Mucosa of descending colon (tissue), 3 donors: ENCODE measurements at regions not wholly inside any gene's neighbourhood (a gene's known extent, or its start where the extent isn't known, plus 50 kb on each side); places are given as distances from the start of the nearest gene placed in this dataset.

Experiments
- ATAC-seq: fragments of 200-7000 bp; cut with Tn5 transposase; one replicate; pipeline ENCODE4 v1.9.1; 2020; ENCODE audit warnings: mild to moderate bottlenecking, moderate library complexity
- DNase-seq, 3 donors: peaks; one replicate each; pipeline ENCODE4 v3.0.0-alpha.2; 2020
- H3K36me3 ChIP-seq: fragments of 200-600 bp; one replicate; pipeline ENCODE4 v1.8.0; 2021; ENCODE audit warnings: low read depth, mild to moderate bottlenecking
- H3K4me1 ChIP-seq: fragments of 200-600 bp; one replicate; pipeline ENCODE4 v1.8.0; 2021; ENCODE audit warnings: low read depth, mild to moderate bottlenecking
- H3K4me3 ChIP-seq: fragments of 200-600 bp; one replicate; pipeline ENCODE4 v1.8.0; 2021; ENCODE audit warnings: mild to moderate bottlenecking
- H3K9me3 ChIP-seq: fragments of 200-600 bp; one replicate; pipeline ENCODE4 v1.8.0; 2021; ENCODE audit warnings: mild to moderate bottlenecking
- intact Hi-C, 2 donors: fragments of 100-400 bp; cut with DNase I in 1 of 2; cut with micrococcal nuclease in 1 of 2; formaldehyde crosslinking; loops; one replicate each; pipeline versions ENCODE4 v1.11.0 to v1.11.1; 2022; cut with DNase I, micrococcal nuclease
- TF ChIP-seq, protein P1 (sequence below): fragments of 200-600 bp; IDR thresholded peaks from one replicate; pipeline ENCODE4 v1.8.0; 2022; ENCODE audit warnings: antibody characterized with exemption, mild to moderate bottlenecking
- donor health status: DM: no; HTN: no; CAD: no; lungs with moderate emphysema.
- donor health status: DM: no; HTN: no; CAD: no.
- donor health status: DM: no; HTN: yes; CAD: no.

DNA sequence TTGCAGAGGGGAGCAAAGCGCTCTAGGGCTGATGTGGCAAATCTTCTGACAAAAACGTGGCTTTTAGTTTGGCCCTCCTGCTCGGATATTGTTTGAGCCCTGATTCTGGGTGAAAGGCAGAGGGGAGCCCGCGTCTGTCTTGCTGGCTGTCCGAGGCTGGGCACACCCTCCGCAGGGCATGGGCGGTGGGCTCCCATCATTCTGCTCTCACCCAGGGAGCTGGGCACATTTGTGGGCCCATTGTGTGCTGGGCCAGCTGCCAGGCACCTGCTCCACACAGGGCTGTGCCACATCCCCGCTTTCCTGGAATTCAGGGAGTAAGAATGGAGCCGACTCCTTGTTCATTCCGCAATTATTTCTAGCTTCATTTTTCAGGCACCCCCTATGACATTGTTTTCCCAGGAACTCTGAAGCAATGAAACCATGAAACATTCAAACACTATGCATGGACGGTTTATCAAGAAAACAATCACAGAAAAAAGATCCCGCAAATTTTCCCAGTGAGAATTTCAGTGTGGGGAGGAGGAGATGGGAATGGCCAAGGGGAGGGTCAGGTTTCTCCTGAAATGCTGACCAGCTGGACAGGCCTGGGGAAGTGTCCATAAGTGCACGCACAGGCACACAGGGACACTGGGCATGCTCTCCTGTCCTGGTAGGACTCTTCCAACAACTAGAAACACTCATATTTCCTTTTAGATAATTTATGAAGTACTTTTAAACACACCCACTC lies 341.1 kb downstream of the CXCL12 start:
- TF ChIP-seq, protein P1, sequence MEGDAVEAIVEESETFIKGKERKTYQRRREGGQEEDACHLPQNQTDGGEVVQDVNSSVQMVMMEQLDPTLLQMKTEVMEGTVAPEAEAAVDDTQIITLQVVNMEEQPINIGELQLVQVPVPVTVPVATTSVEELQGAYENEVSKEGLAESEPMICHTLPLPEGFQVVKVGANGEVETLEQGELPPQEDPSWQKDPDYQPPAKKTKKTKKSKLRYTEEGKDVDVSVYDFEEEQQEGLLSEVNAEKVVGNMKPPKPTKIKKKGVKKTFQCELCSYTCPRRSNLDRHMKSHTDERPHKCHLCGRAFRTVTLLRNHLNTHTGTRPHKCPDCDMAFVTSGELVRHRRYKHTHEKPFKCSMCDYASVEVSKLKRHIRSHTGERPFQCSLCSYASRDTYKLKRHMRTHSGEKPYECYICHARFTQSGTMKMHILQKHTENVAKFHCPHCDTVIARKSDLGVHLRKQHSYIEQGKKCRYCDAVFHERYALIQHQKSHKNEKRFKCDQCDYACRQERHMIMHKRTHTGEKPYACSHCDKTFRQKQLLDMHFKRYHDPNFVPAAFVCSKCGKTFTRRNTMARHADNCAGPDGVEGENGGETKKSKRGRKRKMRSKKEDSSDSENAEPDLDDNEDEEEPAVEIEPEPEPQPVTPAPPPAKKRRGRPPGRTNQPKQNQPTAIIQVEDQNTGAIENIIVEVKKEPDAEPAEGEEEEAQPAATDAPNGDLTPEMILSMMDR, result no peak
- intact Hi-C loops, result no loop called here
- DNase-seq (no peak), ATAC-seq (no peak)
- Histone ChIP-seq H3K4me1 (no peaks in the 10 kb centered on the region), H3K36me3 (no peaks in the 10 kb centered on the region), H3K9me3 (no peaks in the 10 kb centered on the region), H3K4me3 (no peak overlapping the region)

DNA sequence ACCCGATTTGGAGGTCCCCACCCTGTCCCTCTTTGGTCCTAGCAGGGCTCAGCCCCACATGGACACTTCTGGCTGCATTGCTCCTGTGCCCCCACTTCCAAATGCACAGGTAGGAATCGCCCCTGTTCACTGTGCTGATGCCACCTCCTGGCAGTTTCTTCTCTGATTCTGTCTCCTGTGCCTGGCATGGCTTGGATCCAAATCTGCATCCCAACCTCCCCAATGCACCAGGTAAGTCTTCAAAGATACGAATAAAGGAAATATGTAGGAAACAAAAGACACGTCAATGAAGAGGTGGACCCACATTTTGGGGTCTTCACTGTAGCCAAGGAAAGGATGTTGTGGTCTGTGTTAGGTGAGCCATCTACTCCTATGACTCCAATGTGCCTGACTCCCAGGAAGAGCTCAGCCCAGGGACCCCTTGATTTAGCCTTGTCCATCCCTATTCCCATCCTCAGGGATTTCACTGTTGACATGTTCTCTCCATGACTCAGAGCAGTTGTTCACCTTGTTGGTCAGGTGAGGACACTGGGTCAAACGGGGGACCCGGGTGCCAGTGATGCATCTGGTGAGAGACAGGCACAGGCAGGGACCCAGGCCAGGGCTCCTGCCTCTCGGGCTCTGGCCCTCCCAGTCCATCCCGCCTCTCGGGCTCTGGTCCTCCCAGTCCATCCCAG lies 341.8 kb downstream of the CXCL12 start:
- TF ChIP-seq, protein P1, result no peak
- no peaks in the 10 kb centered on the region for H3K4me1 ChIP-seq
- intact Hi-C loops, result no loop called here
- no peaks in the 10 kb centered on the region for H3K36me3 ChIP-seq
- ATAC-seq (no peak), DNase-seq (no peak)
- no peak overlapping the region for H3K4me3 ChIP-seq
- H3K9me3 ChIP-seq, result no peaks in the 10 kb centered on the region

DNA sequence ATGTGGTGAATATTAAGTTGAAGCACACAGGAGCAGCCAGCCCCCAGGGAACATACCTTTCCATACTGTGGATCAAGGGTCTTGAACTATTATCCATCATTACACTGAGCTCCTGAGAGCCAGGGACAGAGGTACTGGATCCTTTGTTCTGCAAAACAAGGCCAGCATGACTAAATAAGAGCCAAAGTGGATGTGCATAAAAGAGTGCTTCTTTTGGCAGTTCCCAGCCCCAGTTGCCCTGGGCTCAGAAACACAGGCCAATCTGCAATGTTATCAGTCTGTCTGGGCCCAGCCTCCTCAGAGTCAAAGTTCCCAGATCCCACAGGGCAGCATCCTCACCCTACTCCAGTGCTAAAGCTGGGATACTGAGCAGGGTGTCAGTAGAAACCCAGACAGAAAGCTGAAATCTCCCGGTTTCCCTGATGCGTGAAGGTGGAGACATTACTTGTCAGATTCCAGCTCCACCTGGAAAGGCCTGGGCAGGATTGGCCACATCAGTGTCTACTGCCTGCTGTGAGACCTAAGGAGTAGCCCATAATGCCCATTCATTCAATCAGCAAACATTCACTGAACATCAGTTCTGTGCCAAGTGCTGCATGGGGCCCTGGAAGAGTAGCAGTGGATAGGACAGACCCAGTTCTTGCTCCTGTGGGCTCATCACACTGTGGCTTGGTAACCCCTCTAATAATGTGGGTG lies 342.7 kb downstream of the CXCL12 start:
- intact Hi-C loops, result no loop called here
- TF ChIP-seq, protein P1, result no peak
- H3K4me1 ChIP-seq, result no peaks in the 10 kb centered on the region
- DNase-seq, result no peak
- no peak overlapping the region for H3K4me3 ChIP-seq
- no peaks in the 10 kb centered on the region for H3K9me3 ChIP-seq
- H3K36me3 ChIP-seq, result no peaks in the 10 kb centered on the region
- ATAC-seq, result no peak

DNA sequence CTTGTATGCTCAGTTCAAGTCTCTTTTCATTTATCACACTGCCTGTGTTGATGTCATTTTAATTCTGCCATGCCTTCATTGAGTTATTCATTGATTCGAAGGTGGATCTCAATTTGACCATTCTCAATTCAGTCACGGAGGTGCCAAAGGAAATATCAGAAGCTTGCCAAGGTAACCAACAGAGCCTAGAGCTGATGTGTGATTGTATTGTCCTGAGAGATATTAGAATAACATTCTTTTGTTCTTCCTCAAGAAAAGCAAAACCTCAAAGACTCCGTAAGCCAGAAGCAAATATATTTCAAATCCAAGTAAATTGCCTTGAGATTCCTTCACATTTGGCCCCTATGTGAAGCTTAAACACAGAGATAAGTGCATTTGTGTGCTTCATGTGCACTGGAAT lies 345.3 kb downstream of the CXCL12 start:
- TF ChIP-seq, protein P1, result no peak
- H3K4me3 ChIP-seq, result no peak overlapping the region
- intact Hi-C loops, result no loop called here
- H3K9me3 ChIP-seq, result no peaks in the 10 kb centered on the region
- no peaks in the 10 kb centered on the region for H3K4me1 ChIP-seq
- no peak for ATAC-seq
- no peaks in the 10 kb centered on the region for H3K36me3 ChIP-seq
- DNase-seq, result no peak

DNA sequence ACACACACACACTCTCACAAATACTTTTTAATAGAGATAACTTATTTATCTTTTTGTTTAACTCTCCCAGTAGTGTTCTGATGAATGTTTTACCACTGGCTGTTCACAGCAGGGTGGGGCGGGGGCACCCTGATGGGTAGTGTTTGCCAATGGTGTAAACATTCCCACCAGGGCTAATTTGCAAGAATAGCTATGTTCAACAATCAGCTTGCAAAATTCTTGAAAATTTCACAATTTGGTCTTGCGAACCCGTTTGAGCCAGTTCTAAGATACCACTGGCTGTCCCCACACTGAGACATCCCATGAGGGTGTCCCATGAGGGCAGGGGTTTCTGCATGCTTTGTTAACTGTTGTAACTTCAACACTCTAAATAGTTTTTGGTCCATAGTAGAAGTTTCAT lies 348.5 kb downstream of the CXCL12 start:
- TF ChIP-seq, protein P1, result no peak
- Histone ChIP-seq H3K4me3 (no peak overlapping the region), H3K4me1 (no peaks in the 10 kb centered on the region), H3K9me3 (no peaks in the 10 kb centered on the region), H3K36me3 (no peaks in the 10 kb centered on the region)
- ATAC-seq, result no peak
- DNase-seq, result no peak
- intact Hi-C loops, result no loop called here
